Medulla oblongata (tissue), 1 donor: ENCODE measurements at regions not wholly inside any gene's neighbourhood (a gene's known extent, or its start where the extent isn't known, plus 50 kb on each side); places are given as distances from the start of the nearest gene placed in this dataset.

Experiments
- DNase-seq: peaks from one replicate; pipeline ENCODE4 v3.0.0-alpha.2; 2015; ENCODE audit errors: extremely low spot score

- DNase-seq: no peak
Observed at GRCh38 chr12:107976331-107976730, 152.8 kb upstream of the WSCD2 start.

GRCh38 chr12:107978201-107978600 is 150.9 kb upstream of the WSCD2 start:
- DNase-seq: no peak

GRCh38 chr12:107978641-107979040 is 150.4 kb upstream of the WSCD2 start:
- DNase-seq: no peak

DNA sequence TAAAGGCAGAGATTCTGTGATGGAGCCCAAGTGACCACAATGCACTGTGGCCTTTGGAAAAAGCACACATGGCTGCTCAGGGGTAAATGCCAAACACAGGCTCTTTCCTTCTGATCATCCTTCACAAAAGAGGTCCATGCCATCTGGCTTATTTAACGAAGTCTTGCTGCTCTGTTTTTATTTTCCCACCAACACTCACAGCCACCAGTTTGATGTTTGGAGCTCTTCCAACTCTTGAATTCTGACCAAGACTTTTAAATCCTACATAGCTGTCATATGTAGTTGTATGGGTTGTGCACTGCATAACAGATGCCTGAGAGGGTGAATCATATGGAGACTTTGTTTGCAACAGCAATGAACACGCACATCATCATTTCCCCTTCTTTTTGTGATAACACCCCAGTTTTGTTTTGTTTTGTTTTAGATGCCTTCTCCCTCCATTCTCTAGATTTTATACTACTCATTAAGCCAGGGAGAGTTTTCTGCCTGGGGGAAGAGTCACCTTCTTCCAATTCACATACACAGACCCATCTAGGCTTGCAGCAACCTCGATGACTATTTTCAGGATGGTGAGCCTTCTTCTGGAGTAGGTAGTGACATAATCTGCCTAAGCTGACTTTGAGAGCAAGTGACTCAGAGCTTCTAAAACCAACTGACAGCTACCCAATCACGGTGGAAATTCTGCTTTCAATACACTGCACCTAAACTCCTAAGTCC is 145.2 kb upstream of the WSCD2 start:
- DNase-seq: no peak

- DNase-seq: no peak
Observed at GRCh38 chr12:107984973-107985372, 144.1 kb upstream of the WSCD2 start.

DNA sequence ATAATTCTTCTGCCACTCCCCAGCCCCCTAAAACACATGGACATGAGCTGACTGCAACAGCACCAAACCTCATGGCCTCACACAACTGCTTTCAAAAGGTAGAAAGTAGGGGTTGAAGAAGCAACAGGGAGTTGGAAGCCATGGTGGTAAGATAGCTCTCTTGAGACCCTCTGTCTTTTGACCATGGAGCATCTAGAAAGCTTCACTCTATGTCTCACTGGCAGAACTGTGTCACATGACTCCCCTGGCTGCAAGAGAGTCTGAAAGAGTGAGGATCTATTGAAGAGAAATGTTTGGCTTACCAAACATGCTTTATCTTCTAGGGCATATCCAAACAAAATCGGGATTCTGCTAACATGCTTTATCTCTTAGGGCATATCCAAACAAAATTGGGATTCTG is 142.9 kb upstream of the WSCD2 start:
- DNase-seq: no peak

- DNase-seq: peak; percentile 15
Observed at GRCh38 chr12:107990325-107990724, 138.8 kb upstream of the WSCD2 start.

- DNase-seq: no peak
Observed at GRCh38 chr12:107992029-107992428, 137.1 kb upstream of the WSCD2 start.

DNA sequence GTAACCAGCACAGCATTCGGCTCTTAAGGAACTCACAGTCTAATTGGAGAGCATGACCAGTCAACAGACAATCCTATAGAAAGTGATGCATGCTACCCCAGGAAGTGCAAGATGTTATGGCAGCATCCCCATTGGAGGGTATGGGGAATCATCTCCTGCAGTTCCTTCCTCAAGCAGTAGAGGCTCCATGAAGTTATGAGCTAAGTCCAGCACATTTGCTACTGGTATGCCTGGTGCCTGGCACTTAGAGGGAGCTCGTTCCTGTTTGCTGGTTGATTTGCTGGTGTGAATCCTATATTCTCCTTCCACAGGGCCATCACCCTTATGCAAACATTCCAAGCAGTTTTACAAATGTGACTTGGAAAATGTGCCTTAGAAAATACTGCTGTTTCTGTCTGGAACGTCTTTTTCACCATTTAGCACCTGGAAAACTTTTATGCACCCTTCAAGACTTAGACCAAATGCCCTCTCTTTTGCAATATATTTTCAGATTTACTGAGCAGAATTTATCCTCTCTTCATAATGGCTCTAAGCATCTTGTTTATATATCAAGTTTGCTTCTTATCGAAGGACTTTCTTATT is 136.1 kb upstream of the WSCD2 start:
- DNase-seq: peak; percentile 4

- DNase-seq: no peak
Observed at GRCh38 chr12:107998863-107999262, 130.2 kb upstream of the WSCD2 start.

- no peak for DNase-seq
Observed at GRCh38 chr12:108000111-108000510, 129.0 kb upstream of the WSCD2 start.

DNA sequence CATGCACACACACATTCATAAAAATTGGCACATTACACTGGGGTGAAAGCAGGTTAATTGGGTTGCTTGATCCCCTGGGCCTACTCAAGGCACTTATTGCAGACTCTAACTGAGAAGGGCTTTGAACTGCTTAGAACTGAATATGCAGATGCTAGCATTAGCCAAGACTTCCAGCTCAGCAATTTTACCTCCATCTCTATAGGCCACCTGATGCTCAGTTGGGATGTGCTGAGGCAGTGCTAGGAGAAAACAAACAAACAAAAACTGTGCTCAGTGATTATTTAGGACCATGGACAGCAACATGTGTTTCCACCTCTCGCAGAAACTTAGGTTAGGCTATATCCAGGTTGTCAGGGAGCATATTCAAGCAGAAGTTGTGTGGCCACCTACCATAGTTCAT is 124.8 kb upstream of the WSCD2 start:
- no peak for DNase-seq

DNA sequence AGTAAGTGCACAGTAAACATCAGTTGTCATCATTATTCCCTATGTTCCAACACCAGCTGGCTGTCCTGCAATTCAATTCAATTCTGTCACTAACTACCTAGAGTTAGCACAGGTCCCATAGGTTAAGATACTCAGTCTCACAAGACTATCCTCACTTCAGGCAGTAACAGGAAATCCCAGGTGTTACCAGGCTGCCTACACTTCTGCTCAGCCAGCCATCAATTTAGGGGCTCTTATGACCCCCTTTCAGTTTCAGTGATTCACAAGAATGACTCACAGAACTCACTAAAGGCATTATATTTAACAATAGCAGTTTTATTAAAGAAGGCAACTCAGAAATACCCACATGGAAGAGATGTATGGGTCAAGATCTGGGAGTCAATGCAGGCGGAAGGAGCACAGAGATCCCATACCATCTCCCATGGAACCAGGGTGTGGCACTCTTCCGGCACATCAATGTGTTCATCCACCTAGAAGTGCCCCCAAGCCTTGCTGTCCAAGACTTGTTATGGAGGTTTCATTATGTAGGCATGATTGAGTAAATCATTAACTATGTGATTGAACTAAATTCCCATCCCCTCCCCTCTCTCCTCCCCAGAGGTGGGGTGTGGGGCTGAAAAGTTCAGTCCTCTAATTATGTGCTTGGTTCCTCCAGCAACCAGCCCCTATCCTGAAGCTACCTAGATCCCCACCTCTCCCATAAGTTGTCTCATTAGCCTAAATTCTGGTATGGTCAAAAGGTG is 120.8 kb upstream of the WSCD2 start:
- DNase-seq: no peak

GRCh38 chr12:108009442-108010070 is 119.5 kb upstream of the WSCD2 start:
- DNase-seq: no peak

DNA sequence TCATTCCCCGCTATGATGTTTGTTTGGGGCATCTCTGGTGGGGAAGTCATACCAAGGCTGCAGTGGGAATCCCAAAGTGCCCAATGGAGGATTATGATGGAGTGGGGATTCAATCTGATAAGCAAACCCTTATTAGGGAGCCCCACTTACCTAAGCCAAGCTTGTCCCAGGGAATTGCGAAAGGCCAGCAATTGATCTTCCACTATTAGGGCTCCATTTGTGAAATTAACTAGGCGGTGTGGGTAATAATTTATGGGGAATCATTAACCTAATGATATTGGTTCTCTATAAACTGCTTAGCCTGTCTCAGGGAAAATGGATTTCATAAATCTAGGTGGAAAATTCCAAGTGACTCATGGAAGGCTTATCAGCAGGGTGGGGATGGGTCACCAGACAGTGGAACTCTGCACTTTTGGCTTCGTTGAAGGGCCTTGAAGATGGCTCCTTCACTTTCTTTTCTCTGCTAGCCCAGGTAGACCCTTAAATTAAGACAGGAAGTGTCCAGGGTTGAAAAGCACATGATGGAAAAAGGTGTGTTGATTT is 113.0 kb upstream of the WSCD2 start:
- DNase-seq: no peak

GRCh38 chr12:108017472-108018057 is 111.5 kb upstream of the WSCD2 start:
- DNase-seq: peak; percentile 7

DNA sequence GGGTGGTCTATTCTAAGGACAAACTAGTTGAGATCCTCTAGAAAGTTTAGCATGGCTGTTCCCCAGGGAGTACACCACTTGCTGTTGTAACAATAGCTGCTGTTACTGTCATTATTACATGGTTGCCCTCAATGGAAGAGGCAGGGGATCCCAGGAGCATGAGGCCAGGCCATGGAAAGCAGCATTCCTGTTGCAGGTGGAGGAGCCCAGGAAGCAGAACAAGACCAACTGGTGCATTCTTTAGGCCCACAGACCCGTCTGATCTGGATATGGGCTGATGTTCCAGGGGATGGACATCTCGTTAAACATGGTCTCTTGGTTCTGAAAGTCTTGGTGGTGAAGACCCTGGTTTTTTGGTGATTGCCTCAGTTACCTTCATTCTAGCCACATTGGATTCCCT is 109.2 kb upstream of the WSCD2 start:
- DNase-seq: no peak

- no peak for DNase-seq
Observed at GRCh38 chr12:108021141-108021540, 107.9 kb upstream of the WSCD2 start.

DNA sequence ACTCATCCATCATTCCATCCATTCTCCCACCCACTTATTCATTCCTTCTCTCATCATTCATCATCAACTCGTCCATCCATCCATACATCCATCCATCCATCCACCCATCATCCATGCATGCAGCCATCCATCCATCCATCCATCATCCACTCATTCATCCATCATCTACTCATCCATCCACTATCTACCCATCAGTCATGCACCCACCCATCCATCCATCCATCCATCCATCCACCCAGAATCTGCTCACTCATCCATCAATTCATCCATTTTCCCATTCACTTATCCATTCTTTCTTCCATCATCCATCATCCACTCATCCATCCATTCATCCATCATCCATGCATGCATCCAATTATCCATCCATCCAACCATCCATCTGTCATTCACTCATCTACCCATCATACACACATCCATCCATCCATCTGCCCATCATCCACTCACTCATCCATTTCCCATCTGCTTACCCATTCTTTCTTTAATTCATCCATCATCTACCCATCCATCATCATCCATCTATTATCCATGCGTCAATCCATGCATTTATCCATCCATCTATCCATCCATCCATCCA is 107.1 kb upstream of the WSCD2 start:
- DNase-seq: no peak

DNA sequence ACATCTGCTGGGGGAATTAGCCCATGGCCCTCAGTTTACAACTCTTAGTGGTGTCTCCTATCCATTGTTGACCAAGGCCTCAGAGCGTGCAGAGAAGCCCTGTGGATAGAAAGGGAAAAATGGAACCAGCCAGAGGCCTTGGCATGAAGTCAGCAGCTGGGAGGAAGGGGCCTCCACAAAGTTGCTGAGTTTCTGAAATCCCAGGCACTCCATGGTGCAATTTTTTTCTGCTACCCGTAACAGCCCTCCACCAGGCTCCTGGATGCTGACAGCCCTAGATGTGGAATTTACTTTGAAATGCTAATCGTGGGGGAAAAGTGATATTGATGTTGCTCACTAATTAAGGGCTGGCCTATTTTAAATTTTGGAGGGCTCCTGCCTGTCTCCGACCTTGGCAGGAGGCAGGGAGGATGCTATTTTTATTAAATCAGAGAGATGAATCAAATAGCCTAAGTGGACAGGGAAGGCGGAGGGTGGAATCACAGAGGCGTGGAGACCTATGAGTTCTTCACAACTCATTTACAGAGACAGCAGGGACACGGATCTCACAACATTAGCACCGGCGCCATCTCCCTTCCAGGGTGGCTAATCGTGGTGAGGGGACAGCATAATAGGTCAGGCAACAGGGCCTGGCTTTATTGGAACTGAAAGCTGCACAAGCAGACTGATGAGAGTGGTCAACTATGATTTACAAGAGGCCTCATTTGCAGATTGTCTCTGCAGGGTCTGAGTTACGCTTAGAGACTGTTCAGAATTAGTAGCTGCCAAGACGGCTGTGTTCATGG is 99.8 kb upstream of the WSCD2 start:
- peak; percentile 7 for DNase-seq

DNA sequence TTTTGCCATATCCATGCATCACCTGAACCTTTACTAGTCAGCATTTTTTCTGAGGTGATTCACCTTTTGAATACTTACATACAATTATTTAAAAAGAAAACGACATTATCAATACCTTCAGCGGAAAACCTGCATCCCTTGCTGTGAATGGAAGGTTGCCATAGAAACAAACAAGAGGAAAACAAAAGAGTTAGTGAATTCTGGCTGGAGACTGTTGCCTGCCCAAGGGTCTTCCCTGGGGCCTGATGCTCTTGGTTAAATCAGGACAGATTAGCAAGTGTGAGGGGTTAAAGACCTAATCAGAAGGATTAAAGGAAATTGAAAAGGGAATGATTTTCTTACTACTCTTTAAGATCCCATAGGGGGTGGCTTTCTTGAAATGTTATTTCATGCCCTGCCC is 96.0 kb upstream of the WSCD2 start:
- DNase-seq: no peak
